H1 (cell line): ENCODE measurements at regions not wholly inside any gene's neighbourhood (a gene's known extent, or its start where the extent isn't known, plus 50 kb on each side); places are given as distances from the start of the nearest gene placed in this dataset.

ENCODE experiments used
- TF ChIP-seq, protein P1 (sequence below): fragments of 300-600 bp; sonication (generic); IDR thresholded peaks from 2 replicates; pipeline ENCODE4 v1.7.1; 2012; ENCODE audit warnings: low read length, moderate library complexity, mild to moderate bottlenecking, inconsistent platforms; ENCODE audit not compliant: insufficient replicate concordance

DNA sequence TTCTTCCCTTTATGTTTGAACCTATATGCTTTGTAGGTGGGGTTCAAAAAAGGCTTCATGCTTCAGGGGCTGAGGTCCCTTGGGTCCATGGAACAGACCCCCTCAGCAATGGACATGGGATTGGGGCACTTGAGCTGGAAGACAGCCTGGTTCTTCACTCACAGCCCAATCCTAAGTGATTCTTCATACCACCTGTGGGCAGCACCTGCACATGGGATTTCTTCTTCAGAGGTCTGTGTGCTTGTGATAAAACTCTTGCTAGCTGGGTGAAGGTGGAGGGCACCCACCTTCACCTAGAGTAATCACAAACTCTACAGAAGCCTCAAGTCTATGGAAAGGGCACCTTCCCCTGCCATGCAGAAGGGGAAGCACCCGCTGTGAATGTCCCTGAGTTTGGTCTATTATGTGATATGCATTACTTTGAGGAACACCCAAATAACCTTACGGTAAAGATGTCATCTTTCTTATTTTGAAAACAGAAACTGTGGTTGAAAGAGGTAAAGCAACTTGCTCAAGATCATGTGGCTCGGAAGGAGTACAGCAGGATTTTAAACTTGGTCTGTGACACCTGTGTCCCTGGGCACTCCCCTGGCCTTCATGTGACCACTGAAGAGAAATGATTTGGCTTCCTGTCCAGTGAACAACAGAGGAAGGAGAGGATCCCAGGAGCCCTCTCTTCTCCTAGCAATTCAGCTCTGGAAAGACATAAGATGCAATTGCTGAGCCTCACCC lies 469.5 kb upstream of the ZMIZ1 start (continued):
- TF ChIP-seq, protein P1, sequence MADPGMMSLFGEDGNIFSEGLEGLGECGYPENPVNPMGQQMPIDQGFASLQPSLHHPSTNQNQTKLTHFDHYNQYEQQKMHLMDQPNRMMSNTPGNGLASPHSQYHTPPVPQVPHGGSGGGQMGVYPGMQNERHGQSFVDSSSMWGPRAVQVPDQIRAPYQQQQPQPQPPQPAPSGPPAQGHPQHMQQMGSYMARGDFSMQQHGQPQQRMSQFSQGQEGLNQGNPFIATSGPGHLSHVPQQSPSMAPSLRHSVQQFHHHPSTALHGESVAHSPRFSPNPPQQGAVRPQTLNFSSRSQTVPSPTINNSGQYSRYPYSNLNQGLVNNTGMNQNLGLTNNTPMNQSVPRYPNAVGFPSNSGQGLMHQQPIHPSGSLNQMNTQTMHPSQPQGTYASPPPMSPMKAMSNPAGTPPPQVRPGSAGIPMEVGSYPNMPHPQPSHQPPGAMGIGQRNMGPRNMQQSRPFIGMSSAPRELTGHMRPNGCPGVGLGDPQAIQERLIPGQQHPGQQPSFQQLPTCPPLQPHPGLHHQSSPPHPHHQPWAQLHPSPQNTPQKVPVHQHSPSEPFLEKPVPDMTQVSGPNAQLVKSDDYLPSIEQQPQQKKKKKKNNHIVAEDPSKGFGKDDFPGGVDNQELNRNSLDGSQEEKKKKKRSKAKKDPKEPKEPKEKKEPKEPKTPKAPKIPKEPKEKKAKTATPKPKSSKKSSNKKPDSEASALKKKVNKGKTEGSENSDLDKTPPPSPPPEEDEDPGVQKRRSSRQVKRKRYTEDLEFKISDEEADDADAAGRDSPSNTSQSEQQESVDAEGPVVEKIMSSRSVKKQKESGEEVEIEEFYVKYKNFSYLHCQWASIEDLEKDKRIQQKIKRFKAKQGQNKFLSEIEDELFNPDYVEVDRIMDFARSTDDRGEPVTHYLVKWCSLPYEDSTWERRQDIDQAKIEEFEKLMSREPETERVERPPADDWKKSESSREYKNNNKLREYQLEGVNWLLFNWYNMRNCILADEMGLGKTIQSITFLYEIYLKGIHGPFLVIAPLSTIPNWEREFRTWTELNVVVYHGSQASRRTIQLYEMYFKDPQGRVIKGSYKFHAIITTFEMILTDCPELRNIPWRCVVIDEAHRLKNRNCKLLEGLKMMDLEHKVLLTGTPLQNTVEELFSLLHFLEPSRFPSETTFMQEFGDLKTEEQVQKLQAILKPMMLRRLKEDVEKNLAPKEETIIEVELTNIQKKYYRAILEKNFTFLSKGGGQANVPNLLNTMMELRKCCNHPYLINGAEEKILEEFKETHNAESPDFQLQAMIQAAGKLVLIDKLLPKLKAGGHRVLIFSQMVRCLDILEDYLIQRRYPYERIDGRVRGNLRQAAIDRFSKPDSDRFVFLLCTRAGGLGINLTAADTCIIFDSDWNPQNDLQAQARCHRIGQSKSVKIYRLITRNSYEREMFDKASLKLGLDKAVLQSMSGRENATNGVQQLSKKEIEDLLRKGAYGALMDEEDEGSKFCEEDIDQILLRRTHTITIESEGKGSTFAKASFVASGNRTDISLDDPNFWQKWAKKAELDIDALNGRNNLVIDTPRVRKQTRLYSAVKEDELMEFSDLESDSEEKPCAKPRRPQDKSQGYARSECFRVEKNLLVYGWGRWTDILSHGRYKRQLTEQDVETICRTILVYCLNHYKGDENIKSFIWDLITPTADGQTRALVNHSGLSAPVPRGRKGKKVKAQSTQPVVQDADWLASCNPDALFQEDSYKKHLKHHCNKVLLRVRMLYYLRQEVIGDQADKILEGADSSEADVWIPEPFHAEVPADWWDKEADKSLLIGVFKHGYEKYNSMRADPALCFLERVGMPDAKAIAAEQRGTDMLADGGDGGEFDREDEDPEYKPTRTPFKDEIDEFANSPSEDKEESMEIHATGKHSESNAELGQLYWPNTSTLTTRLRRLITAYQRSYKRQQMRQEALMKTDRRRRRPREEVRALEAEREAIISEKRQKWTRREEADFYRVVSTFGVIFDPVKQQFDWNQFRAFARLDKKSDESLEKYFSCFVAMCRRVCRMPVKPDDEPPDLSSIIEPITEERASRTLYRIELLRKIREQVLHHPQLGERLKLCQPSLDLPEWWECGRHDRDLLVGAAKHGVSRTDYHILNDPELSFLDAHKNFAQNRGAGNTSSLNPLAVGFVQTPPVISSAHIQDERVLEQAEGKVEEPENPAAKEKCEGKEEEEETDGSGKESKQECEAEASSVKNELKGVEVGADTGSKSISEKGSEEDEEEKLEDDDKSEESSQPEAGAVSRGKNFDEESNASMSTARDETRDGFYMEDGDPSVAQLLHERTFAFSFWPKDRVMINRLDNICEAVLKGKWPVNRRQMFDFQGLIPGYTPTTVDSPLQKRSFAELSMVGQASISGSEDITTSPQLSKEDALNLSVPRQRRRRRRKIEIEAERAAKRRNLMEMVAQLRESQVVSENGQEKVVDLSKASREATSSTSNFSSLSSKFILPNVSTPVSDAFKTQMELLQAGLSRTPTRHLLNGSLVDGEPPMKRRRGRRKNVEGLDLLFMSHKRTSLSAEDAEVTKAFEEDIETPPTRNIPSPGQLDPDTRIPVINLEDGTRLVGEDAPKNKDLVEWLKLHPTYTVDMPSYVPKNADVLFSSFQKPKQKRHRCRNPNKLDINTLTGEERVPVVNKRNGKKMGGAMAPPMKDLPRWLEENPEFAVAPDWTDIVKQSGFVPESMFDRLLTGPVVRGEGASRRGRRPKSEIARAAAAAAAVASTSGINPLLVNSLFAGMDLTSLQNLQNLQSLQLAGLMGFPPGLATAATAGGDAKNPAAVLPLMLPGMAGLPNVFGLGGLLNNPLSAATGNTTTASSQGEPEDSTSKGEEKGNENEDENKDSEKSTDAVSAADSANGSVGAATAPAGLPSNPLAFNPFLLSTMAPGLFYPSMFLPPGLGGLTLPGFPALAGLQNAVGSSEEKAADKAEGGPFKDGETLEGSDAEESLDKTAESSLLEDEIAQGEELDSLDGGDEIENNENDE, result no peak
